ENCODE measurements at regions not wholly inside any gene's neighbourhood (a gene's known extent, or its start where the extent isn't known, plus 50 kb on each side); places are given as distances from the start of the nearest gene placed in this dataset.

DNA sequence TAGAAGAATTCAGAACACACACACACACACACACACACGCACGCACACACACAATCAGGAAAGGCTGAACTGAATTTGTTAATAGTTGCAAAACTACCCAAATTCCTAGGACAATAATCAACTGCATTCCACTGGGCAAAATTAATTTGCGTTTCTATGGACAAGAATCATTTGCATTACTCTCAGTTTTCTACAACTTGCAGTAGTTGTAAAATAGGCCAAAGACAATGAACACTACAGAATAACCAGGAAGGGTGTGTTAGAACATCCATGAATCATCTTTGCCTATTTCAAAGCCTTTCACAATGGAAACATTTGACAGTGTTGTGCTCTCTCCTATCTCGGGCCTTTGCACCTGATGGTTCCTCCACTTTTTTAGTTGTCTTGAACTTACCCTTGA, 77.1 kb upstream of the IGFBP7 start:
- Histone ChIP-seq H3K27ac (ENCODE audit: insufficient read length, low read depth, low read length) (no peak overlapping the region), H3K56ac (ENCODE audit: insufficient read length, low read depth, low read length) (no peak overlapping the region)
- peaks cover 50% of the 10 kb centered on the region for H3K27me3 Mint-ChIP-seq (ENCODE audit: low read depth)

More for the DNA sequence above, 77.1 kb upstream of the IGFBP7 start:
- Mint-ChIP-seq H3K4me3 (no peak overlapping the region), H3K27ac (no peak overlapping the region; a peak in 1 of 7 replicates), H3K9me3 (no peaks in the 10 kb centered on the region), H3K36me3 (ENCODE audit: insufficient read depth in 1 of 3, low read depth in 3 of 3) (no peaks in the 10 kb centered on the region), H3K4me1 (peaks cover 36 to 44% of the 10 kb centered on the region in 2 experiments)
- Histone ChIP-seq H3K4me1 (ENCODE audit: insufficient read depth, low read length) (peaks cover 14% of the 10 kb centered on the region), H4K91ac (ENCODE audit: insufficient read length, low read depth, low read length) (no peak overlapping the region), H2BK5ac (ENCODE audit: insufficient read length, low read length) (no peak overlapping the region), H3K27me3 (ENCODE audit: insufficient read depth, low read length) (no peaks in the 10 kb centered on the region; the same call in 1 of the 2 replicates), H3K79me1 (ENCODE audit: insufficient read depth, low read depth, low read length, poor library complexity, severe bottlenecking) (no peaks in the 10 kb centered on the region), H2AK5ac (ENCODE audit: insufficient read length, low read length) (no peak overlapping the region), H4K20me1 (ENCODE audit: control insufficient read depth, insufficient read depth, insufficient read length) (no peaks in the 10 kb centered on the region), H2BK20ac (ENCODE audit: low read depth, low read length, poor library complexity, severe bottlenecking) (no peak overlapping the region), H3K4me2 (ENCODE audit: insufficient read depth, insufficient read length, low read length) (no peak overlapping the region), H3T11ph (ENCODE audit: low read length) (no peak overlapping the region), H3K23me2 (ENCODE audit: insufficient read length, low read depth, low read length, poor library complexity, severe bottlenecking) (no peaks in the 10 kb centered on the region), H3K23ac (ENCODE audit: insufficient read length, low read depth, low read length) (no peak overlapping the region), H3K79me2 (ENCODE audit: insufficient read depth, low read length) (no peaks in the 10 kb centered on the region), H3K9me3 (ENCODE audit: control insufficient read depth, low read depth, low read length) (no peaks in the 10 kb centered on the region), H3K4ac (ENCODE audit: low read depth, low read length) (no peak overlapping the region), H3K14ac (ENCODE audit: insufficient read depth, low read length) (no peak overlapping the region), H2BK12ac (ENCODE audit: insufficient read length, low read depth, low read length) (no peak overlapping the region), H4K8ac (replicated peaks; ENCODE audit: insufficient read length, low read depth, low read length) (no peak overlapping the region), H2AFZ (ENCODE audit: low read length) (no peak overlapping the region), H2BK15ac (ENCODE audit: low read depth, low read length) (no peak overlapping the region), H3K18ac (ENCODE audit: insufficient read length, low read depth, low read length) (no peak overlapping the region), H3K9ac (ENCODE audit: extremely low read depth, insufficient read length, low read length) (no peak overlapping the region), H4K5ac (ENCODE audit: insufficient read length, low read depth, low read length) (no peak overlapping the region), H2BK120ac (ENCODE audit: low read depth, low read length, poor library complexity, severe bottlenecking) (no peak overlapping the region)
- WGBS (ENCODE audit: extremely low coverage, insufficient read length, low lambda C conversion rate): no CpG with 5 or more reads among the region's 4 CpGs
- no peak for TF ChIP-seq CTCF (conservative IDR thresholded peaks at IDR 0.05)
- DNase-seq: no peak
